Astrocyte (in vitro differentiated cells and primary cell): ENCODE measurements at regions not wholly inside any gene's neighbourhood (a gene's known extent, or its start where the extent isn't known, plus 50 kb on each side); places are given as distances from the start of the nearest gene placed in this dataset.

Source experiments
- DNase-seq: peaks from one replicate; pipeline ENCODE4 v3.0.0-alpha.2; 2010; ENCODE audit warnings: low read depth
- FAIRE-seq: peaks from 2 replicates; lab custom pipeline; 2011; peaks lifted over from hg19 to GRCh38; lab: Jason Lieb, UNC
- H2AFZ ChIP-seq: 2 replicates; pipeline ENCODE4 v1.6.0; 2012; ENCODE audit warnings: low read depth, low read length, inconsistent platforms
- H3K27ac ChIP-seq: 2 replicates; pipeline ENCODE4 v1.5.1; 2011; ENCODE audit warnings: low read depth, low read length, inconsistent platforms
- H3K27me3 ChIP-seq: 2 replicates; pipeline ENCODE4 v1.6.0; 2011; ENCODE audit warnings: low read length, inconsistent platforms; ENCODE audit not compliant: insufficient read depth
- H3K36me3 ChIP-seq: 2 replicates; pipeline ENCODE4 v1.5.1; 2011; ENCODE audit warnings: low read length, inconsistent platforms; ENCODE audit not compliant: insufficient read depth
- H3K4me1 ChIP-seq: 2 replicates; pipeline ENCODE4 v1.5.1; 2011; ENCODE audit warnings: low read length, inconsistent platforms; ENCODE audit not compliant: insufficient read depth
- H3K4me2 ChIP-seq: 2 replicates; pipeline ENCODE4 v1.6.0; 2012; ENCODE audit warnings: low read length, inconsistent platforms
- H3K4me3 ChIP-seq: 2 replicates; pipeline ENCODE4 v1.5.1; 2011; ENCODE audit warnings: low read depth, mild to moderate bottlenecking, low read length, inconsistent platforms; ENCODE audit not compliant: insufficient read depth
- H3K79me2 ChIP-seq: 2 replicates; pipeline ENCODE4 v1.6.0; 2012; ENCODE audit warnings: mild to moderate bottlenecking, low read length, inconsistent platforms; ENCODE audit not compliant: insufficient read depth
- H3K9ac ChIP-seq: 2 replicates; pipeline ENCODE4 v1.6.0; 2012; ENCODE audit warnings: mild to moderate bottlenecking, low read length, inconsistent platforms
- H3K9me3 ChIP-seq: 2 replicates; pipeline ENCODE4 v1.5.1; 2012; ENCODE audit warnings: low read depth, mild to moderate bottlenecking, low read length, inconsistent platforms; ENCODE audit not compliant: insufficient read depth
- H4K20me1 ChIP-seq: 2 replicates; pipeline ENCODE4 v1.6.0; 2012; ENCODE audit warnings: low read length, inconsistent platforms; ENCODE audit not compliant: insufficient read depth
- H3K27ac Mint-ChIP-seq: one replicate; pipeline ENCODE4 v1.8.0; 2021; ENCODE audit warnings: mild to moderate bottlenecking, mixed read lengths; ENCODE audit not compliant: unreplicated experiment
- H3K27me3 Mint-ChIP-seq: one replicate; pipeline ENCODE4 v1.8.0; 2021; ENCODE audit warnings: low read depth, mixed read lengths; ENCODE audit not compliant: unreplicated experiment
- H3K36me3 Mint-ChIP-seq: one replicate; pipeline ENCODE4 v1.8.0; 2021; ENCODE audit warnings: low read depth, mixed read lengths; ENCODE audit not compliant: unreplicated experiment
- H3K4me1 Mint-ChIP-seq: one replicate; pipeline ENCODE4 v1.8.0; 2021; ENCODE audit warnings: low read depth, mixed read lengths; ENCODE audit not compliant: unreplicated experiment
- H3K4me3 Mint-ChIP-seq: one replicate; pipeline ENCODE4 v1.8.0; 2021; ENCODE audit warnings: mild to moderate bottlenecking, moderate library complexity, mixed read lengths; ENCODE audit not compliant: unreplicated experiment
- H3K9me3 Mint-ChIP-seq: one replicate; pipeline ENCODE4 v1.8.0; 2021; ENCODE audit warnings: mild to moderate bottlenecking, mixed read lengths; ENCODE audit not compliant: unreplicated experiment
- EZH2 ChIP-seq: IDR thresholded peaks from 2 replicates; pipeline ENCODE4 v1.6.1; 2012; ENCODE audit warnings: mild to moderate bottlenecking, low read length, inconsistent platforms; ENCODE audit not compliant: insufficient read depth
- TF ChIP-seq, protein P1 (sequence below): IDR thresholded peaks from 2 replicates; pipeline ENCODE4 v1.5.1; 2011; ENCODE audit warnings: low read depth, mild to moderate bottlenecking, inconsistent platforms, low read length, moderate library complexity; ENCODE audit not compliant: insufficient read depth

DNA sequence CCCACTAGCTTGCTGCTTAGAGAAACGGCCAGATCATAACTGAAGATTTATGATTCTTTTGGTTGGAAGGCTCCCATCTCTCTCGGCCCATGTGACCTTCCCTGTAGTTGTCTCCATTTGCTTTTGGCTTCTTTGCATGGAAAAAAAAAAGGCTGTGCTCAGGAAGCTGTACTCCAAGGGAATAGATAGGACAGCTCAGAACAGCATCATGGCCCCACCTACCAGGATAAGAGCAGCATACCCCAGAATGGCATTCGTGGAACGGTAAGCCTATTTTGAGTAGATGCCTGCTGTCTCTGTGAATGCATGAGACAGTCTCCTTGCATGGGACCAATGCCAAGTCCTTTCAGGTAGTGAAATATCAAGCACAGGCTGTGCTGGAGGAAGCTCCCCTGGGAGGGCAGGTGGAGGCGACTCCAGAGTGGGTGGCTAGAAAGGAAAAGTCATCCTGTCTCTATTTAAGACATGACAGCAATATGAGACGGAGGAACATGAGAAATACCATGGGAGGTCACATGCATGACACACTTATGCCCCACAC, 94.1 kb upstream of the AMOTL1 start:
- Histone ChIP-seq H3K27ac (no peak overlapping the region), H3K9ac (no peak overlapping the region), H3K9me3 (no peaks in the 10 kb centered on the region), H3K27me3 (no peaks in the 10 kb centered on the region), H3K4me1 (no peaks in the 10 kb centered on the region), H2AFZ (no peak overlapping the region), H3K36me3 (no peaks in the 10 kb centered on the region), H3K79me2 (no peaks in the 10 kb centered on the region), H3K4me2 (no peak overlapping the region), H4K20me1 (no peaks in the 10 kb centered on the region), H3K4me3 (no peak overlapping the region)
- no peaks in the 10 kb centered on the region for H3K36me3 Mint-ChIP-seq
- H3K4me3 Mint-ChIP-seq: no peak overlapping the region
- H3K9me3 Mint-ChIP-seq: no peaks in the 10 kb centered on the region
- H3K4me1 Mint-ChIP-seq: peaks cover 2% of the 10 kb centered on the region
- no peak for TF ChIP-seq EZH2
- TF ChIP-seq, protein P1, sequence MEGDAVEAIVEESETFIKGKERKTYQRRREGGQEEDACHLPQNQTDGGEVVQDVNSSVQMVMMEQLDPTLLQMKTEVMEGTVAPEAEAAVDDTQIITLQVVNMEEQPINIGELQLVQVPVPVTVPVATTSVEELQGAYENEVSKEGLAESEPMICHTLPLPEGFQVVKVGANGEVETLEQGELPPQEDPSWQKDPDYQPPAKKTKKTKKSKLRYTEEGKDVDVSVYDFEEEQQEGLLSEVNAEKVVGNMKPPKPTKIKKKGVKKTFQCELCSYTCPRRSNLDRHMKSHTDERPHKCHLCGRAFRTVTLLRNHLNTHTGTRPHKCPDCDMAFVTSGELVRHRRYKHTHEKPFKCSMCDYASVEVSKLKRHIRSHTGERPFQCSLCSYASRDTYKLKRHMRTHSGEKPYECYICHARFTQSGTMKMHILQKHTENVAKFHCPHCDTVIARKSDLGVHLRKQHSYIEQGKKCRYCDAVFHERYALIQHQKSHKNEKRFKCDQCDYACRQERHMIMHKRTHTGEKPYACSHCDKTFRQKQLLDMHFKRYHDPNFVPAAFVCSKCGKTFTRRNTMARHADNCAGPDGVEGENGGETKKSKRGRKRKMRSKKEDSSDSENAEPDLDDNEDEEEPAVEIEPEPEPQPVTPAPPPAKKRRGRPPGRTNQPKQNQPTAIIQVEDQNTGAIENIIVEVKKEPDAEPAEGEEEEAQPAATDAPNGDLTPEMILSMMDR: no peak
- H3K27ac Mint-ChIP-seq: no peak overlapping the region
- DNase-seq (no peak), FAIRE-seq (no peak)
- peaks cover 13% of the 10 kb centered on the region for H3K27me3 Mint-ChIP-seq

DNA sequence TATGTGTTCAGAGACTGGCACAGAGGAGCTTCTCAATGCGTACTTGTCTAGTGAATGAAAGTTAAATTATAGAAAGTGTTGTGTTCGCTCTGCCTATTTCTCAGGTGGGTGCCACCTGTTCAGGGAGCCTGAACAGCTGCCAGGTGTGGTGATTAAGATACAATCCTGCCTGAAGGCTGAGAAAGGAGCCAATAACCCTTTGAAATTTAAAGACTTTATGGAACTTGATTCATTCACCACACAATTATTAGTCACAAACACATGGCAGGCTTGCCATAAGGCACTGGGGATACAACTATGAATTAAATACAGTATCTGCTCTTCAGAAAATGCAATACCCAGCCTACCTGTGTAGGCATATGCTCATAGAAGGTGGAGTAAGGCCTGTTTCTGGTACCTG, 92.9 kb upstream of the AMOTL1 start:
- Histone ChIP-seq H3K4me3 (no peak overlapping the region), H3K4me2 (no peak overlapping the region), H4K20me1 (no peaks in the 10 kb centered on the region), H3K4me1 (no peaks in the 10 kb centered on the region), H3K79me2 (no peaks in the 10 kb centered on the region), H3K27ac (no peak overlapping the region), H3K9ac (no peak overlapping the region), H2AFZ (no peak overlapping the region), H3K36me3 (no peaks in the 10 kb centered on the region), H3K9me3 (no peaks in the 10 kb centered on the region), H3K27me3 (no peaks in the 10 kb centered on the region)
- peaks cover 13% of the 10 kb centered on the region for H3K27me3 Mint-ChIP-seq
- DNase-seq: no peak
- no peak for FAIRE-seq
- no peak overlapping the region for H3K4me3 Mint-ChIP-seq
- TF ChIP-seq EZH2: no peak
- TF ChIP-seq, protein P1: no peak
- H3K4me1 Mint-ChIP-seq: peaks cover 2% of the 10 kb centered on the region
- no peak overlapping the region for H3K27ac Mint-ChIP-seq
- H3K9me3 Mint-ChIP-seq: no peaks in the 10 kb centered on the region
- no peaks in the 10 kb centered on the region for H3K36me3 Mint-ChIP-seq

DNA sequence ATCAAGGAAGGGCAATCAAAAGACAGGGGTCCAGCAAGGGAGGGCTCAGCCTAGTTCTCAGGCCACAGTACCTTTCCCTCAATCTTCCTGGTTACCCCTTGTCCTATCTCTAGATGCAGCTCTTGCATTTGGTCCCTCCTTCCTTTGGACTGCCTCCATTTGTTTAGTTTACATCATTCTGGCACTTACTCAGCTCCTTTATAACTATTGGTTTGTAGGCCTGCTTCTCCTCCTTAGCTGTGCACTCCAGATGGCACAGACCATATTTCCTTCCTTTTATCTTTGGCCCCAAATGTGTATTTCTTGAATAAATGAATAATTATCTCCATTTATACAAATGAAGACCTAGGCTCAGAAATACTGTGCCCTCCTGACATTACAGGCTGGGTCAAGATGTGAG, 92.3 kb upstream of the AMOTL1 start:
- no peaks in the 10 kb centered on the region for H3K36me3 Mint-ChIP-seq
- Histone ChIP-seq H3K4me1 (no peaks in the 10 kb centered on the region), H3K9me3 (no peaks in the 10 kb centered on the region), H4K20me1 (no peaks in the 10 kb centered on the region), H3K36me3 (no peaks in the 10 kb centered on the region), H3K4me3 (no peak overlapping the region), H3K79me2 (no peaks in the 10 kb centered on the region), H3K27ac (no peak overlapping the region), H3K9ac (no peak overlapping the region), H2AFZ (no peak overlapping the region), H3K27me3 (no peaks in the 10 kb centered on the region), H3K4me2 (no peak overlapping the region)
- no peak for TF ChIP-seq EZH2
- TF ChIP-seq, protein P1: no peak
- H3K4me1 Mint-ChIP-seq: peaks cover 2% of the 10 kb centered on the region
- no peak overlapping the region for H3K27ac Mint-ChIP-seq
- FAIRE-seq (no peak), DNase-seq (no peak)
- peaks cover 13% of the 10 kb centered on the region for H3K27me3 Mint-ChIP-seq
- no peaks in the 10 kb centered on the region for H3K9me3 Mint-ChIP-seq
- no peak overlapping the region for H3K4me3 Mint-ChIP-seq
